ENCODE measurements at regions not wholly inside any gene's neighbourhood (a gene's known extent, or its start where the extent isn't known, plus 50 kb on each side); places are given as distances from the start of the nearest gene placed in this dataset.

- Mint-ChIP-seq H3K4me1 (no peaks in the 10 kb centered on the region), H3K4me3 (no peak overlapping the region), H3K36me3 (ENCODE audit: low read depth) (no peaks in the 10 kb centered on the region), H3K27ac (ENCODE audit: unreplicated experiment) (no peak overlapping the region), H3K27me3 (ENCODE audit: low read depth) (no peaks in the 10 kb centered on the region), H3K9me3 (peaks cover 6% of the 10 kb centered on the region)
- no peak for TF ChIP-seq CTCF (conservative IDR thresholded peaks at IDR 0.05)
- DNase-seq (ENCODE audit: low read depth, low spot score) = no peak
These were observed 652.1 kb downstream of the RNF144B start for GRCh38 chr6:19039287-19039686.

DNA sequence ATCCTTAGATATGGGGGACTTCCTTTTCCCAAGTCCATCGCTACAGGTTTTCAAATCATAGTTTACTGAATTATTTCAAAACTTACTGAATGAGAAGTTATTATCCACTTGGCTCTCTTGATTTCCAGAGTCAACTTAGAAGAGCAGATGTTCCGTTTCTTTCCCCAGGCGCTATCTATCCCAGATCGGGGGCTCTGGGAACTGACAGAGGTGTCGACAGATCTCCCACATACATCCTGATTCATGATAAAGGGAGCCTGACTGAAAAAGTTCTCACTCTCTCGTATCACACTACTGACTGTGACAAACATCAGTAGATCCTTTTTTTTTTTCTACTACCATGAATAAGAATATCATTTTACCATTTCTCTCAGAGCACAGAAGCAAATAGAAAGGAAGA, 654.8 kb downstream of the RNF144B start:
- Mint-ChIP-seq H3K4me3 (no peak overlapping the region), H3K27me3 (ENCODE audit: low read depth) (no peaks in the 10 kb centered on the region), H3K36me3 (ENCODE audit: low read depth) (no peaks in the 10 kb centered on the region), H3K27ac (ENCODE audit: unreplicated experiment) (no peak overlapping the region), H3K4me1 (no peaks in the 10 kb centered on the region), H3K9me3 (peaks cover 5% of the 10 kb centered on the region)
- no peak for DNase-seq (ENCODE audit: low read depth, low spot score)
- TF ChIP-seq CTCF (conservative IDR thresholded peaks at IDR 0.05) = no peak

DNA sequence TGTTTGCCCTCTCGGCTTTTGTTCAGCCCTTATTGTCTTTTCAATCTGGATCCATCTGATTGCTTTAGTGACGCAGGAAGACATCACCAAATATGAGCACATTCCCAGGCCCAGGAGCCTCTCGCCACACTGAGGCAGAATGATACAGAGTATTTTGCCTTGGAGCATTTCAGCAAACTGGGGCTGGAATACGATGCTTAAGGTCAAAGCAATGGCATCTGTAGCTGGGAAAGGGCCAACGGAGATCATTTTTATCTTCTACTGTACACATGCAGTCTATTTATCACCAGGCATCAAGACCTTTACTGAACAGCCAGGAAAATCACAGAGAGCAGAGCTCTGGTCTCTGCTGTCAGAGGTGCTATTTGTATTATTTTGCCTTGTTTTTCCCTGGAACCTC, 655.3 kb downstream of the RNF144B start:
- Mint-ChIP-seq H3K36me3 (ENCODE audit: low read depth) (no peaks in the 10 kb centered on the region), H3K4me1 (no peaks in the 10 kb centered on the region), H3K9me3 (peaks cover 5% of the 10 kb centered on the region), H3K4me3 (no peak overlapping the region), H3K27ac (ENCODE audit: unreplicated experiment) (no peak overlapping the region), H3K27me3 (ENCODE audit: low read depth) (no peaks in the 10 kb centered on the region)
- no peak for DNase-seq (ENCODE audit: low read depth, low spot score)
- no peak for TF ChIP-seq CTCF (conservative IDR thresholded peaks at IDR 0.05)

- no peak for TF ChIP-seq CTCF (conservative IDR thresholded peaks at IDR 0.05)
- no peak for DNase-seq (ENCODE audit: low read depth, low spot score)
- H3K9me3 Mint-ChIP-seq = peaks cover 17% of the 10 kb centered on the region
- H3K27me3 Mint-ChIP-seq (ENCODE audit: low read depth) = no peaks in the 10 kb centered on the region
- no peak overlapping the region for H3K27ac Mint-ChIP-seq (ENCODE audit: unreplicated experiment)
- H3K36me3 Mint-ChIP-seq (ENCODE audit: low read depth) = peaks cover 10% of the 10 kb centered on the region
- no peaks in the 10 kb centered on the region for H3K4me1 Mint-ChIP-seq
- H3K4me3 Mint-ChIP-seq = no peak overlapping the region
These were observed 663.6 kb downstream of the RNF144B start for GRCh38 chr6:19050765-19051164.

DNA sequence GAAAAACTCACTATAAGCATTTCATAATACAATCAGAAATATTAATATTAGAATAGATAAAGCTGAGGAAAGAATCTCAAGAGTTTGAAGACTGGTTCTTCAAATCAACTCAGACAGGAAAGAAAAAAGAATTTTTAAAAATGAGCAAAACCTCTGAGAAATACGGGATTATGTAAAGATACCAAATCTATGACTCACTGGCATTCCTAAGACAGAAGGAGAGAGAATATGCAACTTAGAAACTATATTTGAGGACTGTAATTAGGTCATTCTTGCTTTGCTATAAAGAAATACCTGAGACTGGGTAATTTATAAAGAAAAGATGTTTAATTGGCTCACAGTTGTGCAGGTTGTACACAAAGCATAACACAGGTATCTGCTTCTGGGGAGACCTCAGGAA, 665.1 kb downstream of the RNF144B start:
- peaks cover 23% of the 10 kb centered on the region for H3K9me3 Mint-ChIP-seq
- H3K27ac Mint-ChIP-seq (ENCODE audit: unreplicated experiment) = no peak overlapping the region
- TF ChIP-seq CTCF (conservative IDR thresholded peaks at IDR 0.05) = no peak
- H3K4me1 Mint-ChIP-seq = no peaks in the 10 kb centered on the region
- H3K27me3 Mint-ChIP-seq (ENCODE audit: low read depth) = no peaks in the 10 kb centered on the region
- no peak for DNase-seq (ENCODE audit: low read depth, low spot score)
- H3K4me3 Mint-ChIP-seq = no peak overlapping the region
- peaks cover 13% of the 10 kb centered on the region for H3K36me3 Mint-ChIP-seq (ENCODE audit: low read depth)

DNA sequence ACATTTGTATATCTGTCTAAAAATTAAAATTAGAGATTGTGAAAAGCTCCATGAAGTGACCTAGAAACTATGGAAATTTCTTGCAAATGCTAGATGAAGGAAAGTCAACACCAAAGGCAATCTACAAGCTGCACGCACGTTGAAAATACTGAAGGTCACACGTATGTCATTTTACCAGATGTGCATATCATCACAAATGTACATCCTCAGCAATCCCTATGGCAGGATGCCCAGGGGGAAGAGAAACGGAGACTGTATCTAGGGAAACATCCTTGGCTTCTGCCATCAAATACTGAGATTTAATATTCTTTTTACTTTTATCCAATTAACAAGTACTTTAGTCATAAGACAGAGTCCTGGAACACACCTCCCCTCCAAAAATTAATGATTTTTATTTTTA, 672.0 kb downstream of the RNF144B start:
- Mint-ChIP-seq H3K4me3 (no peak overlapping the region), H3K9me3 (peaks cover 10% of the 10 kb centered on the region), H3K4me1 (no peaks in the 10 kb centered on the region), H3K27me3 (ENCODE audit: low read depth) (no peaks in the 10 kb centered on the region), H3K27ac (ENCODE audit: unreplicated experiment) (no peak overlapping the region), H3K36me3 (ENCODE audit: low read depth) (peaks cover 2% of the 10 kb centered on the region)
- no peak for DNase-seq (ENCODE audit: low read depth, low spot score)
- no peak for TF ChIP-seq CTCF (conservative IDR thresholded peaks at IDR 0.05)

Measured in neural crest cell (in vitro differentiated cells).